GM18873 (cell line): ENCODE measurements at regions not wholly inside any gene's neighbourhood (a gene's known extent, or its start where the extent isn't known, plus 50 kb on each side); places are given as distances from the start of the nearest gene placed in this dataset.
"Not testable (repeated sequence)": the region's sequence is repeated elsewhere in the genome, so short reads cannot be mapped to it uniquely, and the experiment has no call there.

Experiments used
- ATAC-seq: cut with Tn5 transposase; IDR thresholded peaks from one replicate; pipeline ENCODE4 v1.9.1; 2021; ENCODE audit warnings: mild to moderate bottlenecking, moderate library complexity, moderate number of reproducible peaks; ENCODE audit not compliant: unreplicated experiment, low FRiP score

DNA sequence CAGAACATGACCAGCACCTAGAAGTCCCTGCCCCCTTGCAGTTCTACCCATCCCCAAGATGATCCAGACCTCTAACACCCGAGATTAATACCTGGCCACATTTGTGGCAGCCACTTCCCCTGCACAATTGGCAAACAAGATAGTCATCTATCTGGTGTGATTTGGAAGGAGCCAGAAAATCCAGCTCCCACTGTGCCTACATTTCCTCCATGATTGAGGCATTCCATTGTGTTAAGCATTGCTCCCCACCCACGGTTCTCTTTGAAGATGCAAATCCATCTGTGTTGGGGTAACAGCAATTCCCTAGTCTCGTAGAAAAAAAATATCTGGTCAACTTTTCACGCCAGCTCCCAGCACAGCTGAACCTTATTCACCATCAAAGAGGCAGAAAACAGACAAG, 405.0 kb downstream of the BCOR start:
- ATAC-seq: no peak

GRCh38 chrX:39693298-39693697, 404.5 kb downstream of the BCOR start:
- no peak for ATAC-seq

DNA sequence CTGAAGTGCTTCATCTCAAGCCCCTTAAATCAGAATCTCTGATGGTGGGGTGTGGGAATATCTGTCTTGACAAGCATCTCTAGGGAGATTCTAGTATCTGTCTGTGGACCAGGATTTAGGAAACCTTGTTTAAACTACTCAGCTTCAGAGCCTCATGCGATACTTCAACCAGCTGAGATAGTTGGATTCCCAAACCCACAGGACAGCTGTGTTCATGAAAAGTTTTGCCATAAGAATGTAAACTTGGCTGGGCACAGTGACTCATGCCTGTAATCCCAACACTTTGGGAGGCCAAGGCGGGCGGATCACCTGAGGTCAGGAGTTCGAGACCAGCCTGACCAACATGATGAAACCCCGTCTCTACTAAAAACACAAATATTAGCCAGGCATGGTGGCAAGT, 395.1 kb downstream of the BCOR start:
- ATAC-seq: not testable (repeated sequence)

- no peak for ATAC-seq
Measured at GRCh38 chrX:39703307-39703706, 394.5 kb downstream of the BCOR start.

- ATAC-seq: no peak
Measured at GRCh38 chrX:39704590-39704989, 393.2 kb downstream of the BCOR start.

DNA sequence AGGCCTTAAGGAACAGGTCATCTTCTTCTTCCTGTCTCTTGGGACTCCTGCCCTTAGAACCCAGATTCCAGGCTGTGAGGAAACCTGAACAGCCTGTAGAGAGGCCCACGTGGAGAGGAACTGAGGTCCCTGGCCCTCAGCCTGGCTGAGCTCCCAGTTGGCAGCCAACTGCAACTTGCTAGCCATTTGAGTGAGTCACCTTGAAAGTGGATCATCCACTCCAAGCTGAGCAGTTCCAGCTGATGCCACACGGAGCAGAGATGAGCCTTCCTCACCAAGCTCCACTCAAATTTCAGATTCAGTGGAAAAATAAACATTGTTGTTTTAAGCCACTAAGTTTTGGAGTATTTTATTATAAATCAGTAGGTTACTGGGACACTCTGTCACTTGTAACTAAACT, 392.5 kb downstream of the BCOR start:
- ATAC-seq: no peak

DNA sequence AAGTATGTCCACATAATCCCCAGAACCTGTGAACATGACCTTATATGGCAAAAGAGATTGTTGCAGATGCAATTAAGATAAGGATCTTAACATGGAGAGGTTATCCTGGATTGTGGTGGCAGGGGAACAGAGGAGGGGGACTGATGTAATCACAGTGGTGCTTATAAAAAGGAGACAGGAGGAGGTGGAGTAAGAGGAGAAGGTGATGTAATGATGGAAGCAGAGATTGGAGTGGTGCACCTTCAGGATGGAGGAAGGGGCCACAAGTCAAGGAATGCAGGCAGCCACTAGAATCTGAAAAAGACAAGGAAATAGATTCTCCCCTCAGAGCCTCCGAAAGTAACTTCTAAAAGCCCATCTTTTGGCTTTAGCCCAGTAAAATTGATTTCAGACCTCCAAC, 388.4 kb downstream of the BCOR start:
- ATAC-seq: no peak

- ATAC-seq: no peak
Measured at GRCh38 chrX:39709812-39710211, 387.9 kb downstream of the BCOR start.

DNA sequence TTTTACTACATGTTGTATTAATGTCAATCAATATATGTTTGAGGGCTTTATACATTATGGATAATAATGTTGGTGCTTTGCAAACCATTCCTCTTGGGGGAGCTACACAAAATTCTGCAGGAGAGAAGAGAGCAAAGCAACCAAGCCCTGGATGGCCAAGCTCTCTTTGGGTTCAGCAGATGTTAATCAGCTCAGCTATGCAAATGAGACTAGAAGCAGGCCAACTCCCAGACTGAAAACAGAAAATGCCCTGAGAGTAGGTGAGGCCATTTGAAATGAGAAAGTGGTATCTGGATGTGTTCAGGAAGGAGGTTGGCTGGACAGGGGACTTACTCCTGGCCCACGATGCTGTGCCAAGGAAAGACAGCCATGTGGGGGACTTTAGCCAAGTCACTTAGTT, 387.0 kb downstream of the BCOR start:
- no peak for ATAC-seq

GRCh38 chrX:39714471-39714870, 383.3 kb downstream of the BCOR start:
- ATAC-seq: no peak

GRCh38 chrX:39716401-39716800, 381.4 kb downstream of the BCOR start:
- no peak for ATAC-seq

- no peak for ATAC-seq
Measured at GRCh38 chrX:39716802-39717540, 380.8 kb downstream of the BCOR start.

DNA sequence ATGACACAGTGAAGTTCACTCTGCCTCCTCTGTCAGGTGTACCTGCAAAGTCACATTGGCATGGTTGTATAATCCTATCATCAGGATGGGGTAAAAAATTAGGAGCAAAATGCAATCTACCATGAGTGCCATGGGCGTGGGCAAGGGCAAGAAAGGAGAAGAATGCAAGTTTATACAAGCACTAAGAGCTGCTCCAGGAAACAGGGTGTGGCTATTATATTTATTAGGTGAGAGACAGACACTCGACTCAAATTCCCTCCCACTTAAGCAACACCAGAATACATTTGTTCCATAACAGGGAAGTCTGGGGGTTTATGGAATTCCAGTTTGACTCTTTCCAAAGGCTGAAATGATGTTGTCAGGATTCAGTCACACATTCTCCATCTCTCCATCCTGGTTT, 378.8 kb downstream of the BCOR start:
- no peak for ATAC-seq

DNA sequence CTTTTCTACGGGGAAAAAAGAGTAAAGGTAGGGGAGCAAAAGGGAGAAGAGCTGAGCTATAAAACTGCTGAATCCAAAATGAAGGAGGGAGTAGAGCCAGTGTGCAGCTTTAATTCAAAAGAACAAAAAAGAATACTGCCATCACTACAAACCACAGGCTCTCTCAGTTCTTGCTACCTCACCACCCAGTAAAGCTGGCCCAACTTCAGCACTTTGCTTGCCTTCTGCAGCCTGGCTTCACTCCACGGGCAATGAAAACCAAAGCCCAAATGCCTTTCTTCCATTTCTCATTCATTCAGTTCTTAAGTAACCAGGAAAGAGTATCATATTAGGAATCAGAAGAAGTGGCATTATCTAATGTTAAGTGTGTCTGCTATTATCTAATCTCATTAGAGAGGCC, 376.8 kb downstream of the BCOR start:
- no peak for ATAC-seq

DNA sequence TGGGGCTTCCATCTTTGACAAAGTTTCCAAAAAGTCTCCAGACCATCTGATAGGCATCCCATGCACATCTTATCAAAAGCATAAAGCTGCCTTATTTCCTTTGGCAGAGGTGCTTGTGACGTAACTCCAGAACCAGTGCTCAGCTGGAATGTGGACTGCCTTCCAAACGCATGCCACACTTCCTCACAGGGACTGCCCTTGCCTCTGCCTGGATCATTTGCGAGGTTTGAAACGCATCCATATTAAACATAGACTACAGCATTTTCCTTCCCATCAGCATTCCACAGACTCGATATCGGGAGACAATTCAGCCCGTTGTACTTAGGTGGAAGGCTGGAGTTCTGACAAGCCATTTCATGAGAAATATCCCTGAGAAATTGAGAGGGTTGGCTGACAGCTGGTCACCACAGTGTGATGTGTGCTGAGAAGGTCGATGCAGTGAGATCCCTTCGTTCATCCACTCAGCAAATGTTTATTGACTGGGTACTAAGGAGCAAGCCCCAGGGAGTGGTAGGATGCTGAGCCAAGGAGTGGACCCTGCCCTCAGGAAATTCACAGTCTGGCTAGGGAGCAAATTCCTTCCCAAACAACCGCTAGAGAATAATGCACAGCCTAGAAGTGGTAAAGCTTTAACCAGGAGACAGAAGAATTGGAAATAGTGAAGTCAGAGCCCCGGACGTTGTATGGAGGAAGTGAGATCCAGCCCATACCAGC, 376.0 kb downstream of the BCOR start:
- ATAC-seq: no peak

- no peak for ATAC-seq
Measured at GRCh38 chrX:39724544-39724943, 373.2 kb downstream of the BCOR start.

- ATAC-seq: no peak
Measured at GRCh38 chrX:39725114-39725513, 372.6 kb downstream of the BCOR start.

- no peak for ATAC-seq
Measured at GRCh38 chrX:39725928-39726619, 371.7 kb downstream of the BCOR start.

- no peak for ATAC-seq
Measured at GRCh38 chrX:39726771-39727170, 371.0 kb downstream of the BCOR start.

GRCh38 chrX:39728025-39728424, 369.7 kb downstream of the BCOR start:
- no peak for ATAC-seq

GRCh38 chrX:39728852-39729598, 368.7 kb downstream of the BCOR start:
- ATAC-seq: no peak
